HEK293 (cell line): ENCODE measurements at regions not wholly inside any gene's neighbourhood (a gene's known extent, or its start where the extent isn't known, plus 50 kb on each side); places are given as distances from the start of the nearest gene placed in this dataset.

Experiments used
- CTCF ChIA-PET: fragments of 350-600 bp; formaldehyde crosslinking; extraction: SDS; loops from one replicate; lab custom pipeline; 2021; ENCODE audit warnings: antibody characterized with exemption; lab: Yijun Ruan, JAX
- POLR2A ChIA-PET: fragments of 300-600 bp; formaldehyde crosslinking; extraction: SDS; loops from one replicate; lab custom pipeline; 2020; ENCODE audit warnings: antibody characterized with exemption, inconsistent platforms; lab: Yijun Ruan, JAX
- H3K27ac ChIP-seq: fragments of 200-500 bp; sonication (Bioruptor generic); 2 replicates; pipeline ENCODE4 v1.5.1; 2014; ENCODE audit warnings: low read depth, low read length, control low read depth, inconsistent platforms; ENCODE audit errors: extremely low read depth
- H3K36me3 ChIP-seq, 2 experiments: fragments of 200-500 bp in 1 of 2; sonication (Bioruptor generic) in 1 of 2; 1 replicate in 1 of 2; 2 replicates in 1 of 2; pipeline ENCODE4 v1.5.1; 2014 to 2017; ENCODE audit warnings: inconsistent platforms in 2 of 2, low read length in 2 of 2; ENCODE audit not compliant: control insufficient read depth in 2 of 2, insufficient read depth in 1 of 2
- H3K4me1 ChIP-seq: fragments of 200-500 bp; sonication (Bioruptor generic); 2 replicates; pipeline ENCODE4 v1.5.1; 2014; ENCODE audit warnings: mild to moderate bottlenecking, low read length, inconsistent platforms; ENCODE audit not compliant: control insufficient read depth, insufficient read depth
- H3K4me3 ChIP-seq: 2 replicates; pipeline ENCODE4 v1.5.1; 2011; ENCODE audit warnings: low read depth, mild to moderate bottlenecking, control low read depth, low read length, moderate library complexity
- H3K9me3 ChIP-seq: fragments of 200-500 bp; sonication (Bioruptor generic); 2 replicates; pipeline ENCODE4 v1.5.1; 2014; ENCODE audit warnings: low read depth, low read length, inconsistent platforms; ENCODE audit not compliant: control insufficient read depth, insufficient read depth
- BCL11B ChIP-seq: fragments of 450-650 bp; formaldehyde crosslinking; IDR thresholded peaks from 2 replicates; pipeline ENCODE4 v1.5.1; 2016; ENCODE audit warnings: low read depth, missing biosample characterization, missing genetic modification characterization
- FEZF1 ChIP-seq: fragments of 450-650 bp; formaldehyde crosslinking; IDR thresholded peaks from 2 replicates; pipeline ENCODE4 v1.5.1; 2016; ENCODE audit warnings: missing biosample characterization, missing genetic modification characterization
- HOXC10 ChIP-seq: sonication (generic); formaldehyde crosslinking; IDR thresholded peaks from 2 replicates; pipeline ENCODE4 v1.8.1; 2023; ENCODE audit warnings: mild to moderate bottlenecking, missing genetic modification reagents
- SP3 ChIP-seq: fragments of 450-650 bp; formaldehyde crosslinking; IDR thresholded peaks from 2 replicates; pipeline ENCODE4 v1.5.1; 2016; ENCODE audit warnings: missing biosample characterization, missing genetic modification characterization
- ZFP37 ChIP-seq: fragments of 450-650 bp; formaldehyde crosslinking; IDR thresholded peaks from 2 replicates; pipeline ENCODE4 v1.5.1; 2016; ENCODE audit warnings: missing biosample characterization, missing genetic modification characterization
- ZFP69B ChIP-seq: fragments of 450-650 bp; formaldehyde crosslinking; IDR thresholded peaks from 2 replicates; pipeline ENCODE4 v1.5.1; 2016; ENCODE audit warnings: missing biosample characterization, missing genetic modification characterization
- ZNF114 ChIP-seq: fragments of 450-650 bp; formaldehyde crosslinking; IDR thresholded peaks from 2 replicates; pipeline ENCODE4 v1.5.0; 2017; ENCODE audit warnings: missing biosample characterization, missing genetic modification characterization
- ZNF221 ChIP-seq: fragments of 450-650 bp; formaldehyde crosslinking; IDR thresholded peaks from 2 replicates; pipeline ENCODE4 v1.5.1; 2017; ENCODE audit warnings: missing biosample characterization, missing genetic modification characterization, borderline replicate concordance
- ZNF266 ChIP-seq: fragments of 450-650 bp; formaldehyde crosslinking; IDR thresholded peaks from 2 replicates; pipeline ENCODE4 v1.5.1; 2016; ENCODE audit warnings: missing biosample characterization, missing genetic modification characterization, low read depth
- ZNF48 ChIP-seq: fragments of 450-650 bp; formaldehyde crosslinking; IDR thresholded peaks from 2 replicates; pipeline ENCODE4 v1.5.1; 2016; ENCODE audit warnings: missing biosample characterization, missing genetic modification characterization
- ZNF544 ChIP-seq: fragments of 450-650 bp; formaldehyde crosslinking; IDR thresholded peaks from 2 replicates; pipeline ENCODE4 v1.5.0; 2017; ENCODE audit warnings: missing biosample characterization, missing genetic modification characterization
- ZNF558 ChIP-seq: fragments of 450-650 bp; formaldehyde crosslinking; IDR thresholded peaks from 2 replicates; pipeline ENCODE4 v1.5.1; 2016; ENCODE audit warnings: missing biosample characterization, missing genetic modification characterization
- ZNF654 ChIP-seq: fragments of 450-650 bp; formaldehyde crosslinking; IDR thresholded peaks from 2 replicates; pipeline ENCODE4 v1.5.1; 2016; ENCODE audit warnings: low read depth, missing biosample characterization, missing genetic modification characterization
- ZNF791 ChIP-seq: fragments of 450-650 bp; formaldehyde crosslinking; IDR thresholded peaks from 2 replicates; pipeline ENCODE4 v1.5.1; 2016; ENCODE audit warnings: missing biosample characterization, missing genetic modification characterization
- TF ChIP-seq, protein P1 (sequence below): sonication (generic); formaldehyde crosslinking; IDR thresholded peaks from 2 replicates; pipeline ENCODE4 v1.8.1; 2022; ENCODE audit warnings: mild to moderate bottlenecking, moderate library complexity, missing genetic modification reagents
- TF ChIP-seq, protein P2 (sequence below): fragments of 450-650 bp; formaldehyde crosslinking; IDR thresholded peaks from 2 replicates; pipeline ENCODE4 v1.5.1; 2016; ENCODE audit warnings: missing biosample characterization, missing genetic modification characterization
- TF ChIP-seq, protein P3 (sequence below): fragments of 450-650 bp; formaldehyde crosslinking; IDR thresholded peaks from 2 replicates; pipeline ENCODE4 v1.5.1; 2016; ENCODE audit warnings: missing biosample characterization, missing genetic modification characterization
- TF ChIP-seq, protein P4 (sequence below): fragments of 450-650 bp; formaldehyde crosslinking; IDR thresholded peaks from 2 replicates; pipeline ENCODE4 v1.5.1; 2016; ENCODE audit warnings: missing biosample characterization, missing genetic modification characterization
- TF ChIP-seq, protein P5 (sequence below): fragments of 450-650 bp; formaldehyde crosslinking; IDR thresholded peaks from 2 replicates; pipeline ENCODE4 v1.5.1; 2016; ENCODE audit warnings: missing biosample characterization, missing genetic modification characterization
- TF ChIP-seq, protein P6 (sequence below): fragments of 450-650 bp; formaldehyde crosslinking; IDR thresholded peaks from 2 replicates; pipeline ENCODE4 v1.5.1; 2017; ENCODE audit warnings: missing biosample characterization, missing genetic modification characterization

DNA sequence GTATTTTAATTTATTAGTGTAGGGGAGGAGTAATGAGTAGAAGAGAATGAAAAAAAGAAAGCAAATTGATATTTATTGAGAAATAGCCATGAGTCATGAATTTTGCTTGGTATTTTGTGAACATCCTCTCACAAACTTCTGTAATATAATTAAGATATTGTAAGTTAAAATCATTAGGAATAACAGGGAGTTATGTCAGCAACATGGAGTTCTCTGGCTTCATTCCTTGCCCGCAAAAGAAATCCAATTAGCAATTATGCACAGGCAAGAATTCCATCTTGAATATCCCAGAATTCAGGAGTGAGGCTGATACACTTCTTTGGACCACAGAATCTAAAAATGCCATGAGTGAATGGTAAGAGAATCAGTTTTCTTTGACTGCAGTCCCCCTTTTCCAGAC is 94.3 kb upstream of the PTHLH start:
- ChIA-PET CTCF (no interaction called here), POLR2A (no interaction called here)
- Histone ChIP-seq H3K27ac (no peak overlapping the region), H3K4me3 (no peak overlapping the region), H3K4me1 (no peaks in the 10 kb centered on the region), H3K36me3 (no peaks in the 10 kb centered on the region), H3K9me3 (no peaks in the 10 kb centered on the region)
- TF ChIP-seq, protein P1, sequence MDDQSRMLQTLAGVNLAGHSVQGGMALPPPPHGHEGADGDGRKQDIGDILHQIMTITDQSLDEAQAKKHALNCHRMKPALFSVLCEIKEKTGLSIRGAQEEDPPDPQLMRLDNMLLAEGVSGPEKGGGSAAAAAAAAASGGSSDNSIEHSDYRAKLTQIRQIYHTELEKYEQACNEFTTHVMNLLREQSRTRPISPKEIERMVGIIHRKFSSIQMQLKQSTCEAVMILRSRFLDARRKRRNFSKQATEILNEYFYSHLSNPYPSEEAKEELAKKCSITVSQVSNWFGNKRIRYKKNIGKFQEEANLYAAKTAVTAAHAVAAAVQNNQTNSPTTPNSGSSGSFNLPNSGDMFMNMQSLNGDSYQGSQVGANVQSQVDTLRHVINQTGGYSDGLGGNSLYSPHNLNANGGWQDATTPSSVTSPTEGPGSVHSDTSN (CRISPR knock-in tag), result no peak
- no peak for TF ChIP-seq FEZF1
- TF ChIP-seq HOXC10 (CRISPR knock-in tag), result no peak
- TF ChIP-seq ZNF114 (tag by site-specific recombination), result no peak
- TF ChIP-seq ZNF791 (tag by site-specific recombination), result no peak
- TF ChIP-seq ZNF48 (tag by site-specific recombination), result no peak
- TF ChIP-seq, protein P2, sequence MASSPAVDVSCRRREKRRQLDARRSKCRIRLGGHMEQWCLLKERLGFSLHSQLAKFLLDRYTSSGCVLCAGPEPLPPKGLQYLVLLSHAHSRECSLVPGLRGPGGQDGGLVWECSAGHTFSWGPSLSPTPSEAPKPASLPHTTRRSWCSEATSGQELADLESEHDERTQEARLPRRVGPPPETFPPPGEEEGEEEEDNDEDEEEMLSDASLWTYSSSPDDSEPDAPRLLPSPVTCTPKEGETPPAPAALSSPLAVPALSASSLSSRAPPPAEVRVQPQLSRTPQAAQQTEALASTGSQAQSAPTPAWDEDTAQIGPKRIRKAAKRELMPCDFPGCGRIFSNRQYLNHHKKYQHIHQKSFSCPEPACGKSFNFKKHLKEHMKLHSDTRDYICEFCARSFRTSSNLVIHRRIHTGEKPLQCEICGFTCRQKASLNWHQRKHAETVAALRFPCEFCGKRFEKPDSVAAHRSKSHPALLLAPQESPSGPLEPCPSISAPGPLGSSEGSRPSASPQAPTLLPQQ (tag by site-specific recombination), result no peak
- no peak for TF ChIP-seq SP3
- no peak for TF ChIP-seq ZNF266 (tag by site-specific recombination)
- TF ChIP-seq, protein P3, sequence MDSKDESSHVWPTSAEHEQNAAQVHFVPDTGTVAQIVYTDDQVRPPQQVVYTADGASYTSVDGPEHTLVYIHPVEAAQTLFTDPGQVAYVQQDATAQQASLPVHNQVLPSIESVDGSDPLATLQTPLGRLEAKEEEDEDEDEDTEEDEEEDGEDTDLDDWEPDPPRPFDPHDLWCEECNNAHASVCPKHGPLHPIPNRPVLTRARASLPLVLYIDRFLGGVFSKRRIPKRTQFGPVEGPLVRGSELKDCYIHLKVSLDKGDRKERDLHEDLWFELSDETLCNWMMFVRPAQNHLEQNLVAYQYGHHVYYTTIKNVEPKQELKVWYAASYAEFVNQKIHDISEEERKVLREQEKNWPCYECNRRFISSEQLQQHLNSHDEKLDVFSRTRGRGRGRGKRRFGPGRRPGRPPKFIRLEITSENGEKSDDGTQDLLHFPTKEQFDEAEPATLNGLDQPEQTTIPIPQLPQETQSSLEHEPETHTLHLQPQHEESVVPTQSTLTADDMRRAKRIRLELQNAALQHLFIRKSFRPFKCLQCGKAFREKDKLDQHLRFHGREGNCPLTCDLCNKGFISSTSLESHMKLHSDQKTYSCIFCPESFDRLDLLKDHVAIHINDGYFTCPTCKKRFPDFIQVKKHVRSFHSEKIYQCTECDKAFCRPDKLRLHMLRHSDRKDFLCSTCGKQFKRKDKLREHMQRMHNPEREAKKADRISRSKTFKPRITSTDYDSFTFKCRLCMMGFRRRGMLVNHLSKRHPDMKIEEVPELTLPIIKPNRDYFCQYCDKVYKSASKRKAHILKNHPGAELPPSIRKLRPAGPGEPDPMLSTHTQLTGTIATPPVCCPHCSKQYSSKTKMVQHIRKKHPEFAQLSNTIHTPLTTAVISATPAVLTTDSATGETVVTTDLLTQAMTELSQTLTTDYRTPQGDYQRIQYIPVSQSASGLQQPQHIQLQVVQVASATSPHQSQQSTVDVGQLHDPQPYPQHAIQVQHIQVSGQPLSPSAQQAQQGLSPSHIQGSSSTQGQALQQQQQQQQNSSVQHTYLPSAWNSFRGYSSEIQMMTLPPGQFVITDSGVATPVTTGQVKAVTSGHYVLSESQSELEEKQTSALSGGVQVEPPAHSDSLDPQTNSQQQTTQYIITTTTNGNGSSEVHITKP (tag by site-specific recombination), result no peak
- no peak for TF ChIP-seq BCL11B (tag by site-specific recombination)
- TF ChIP-seq ZFP69B (tag by site-specific recombination), result no peak
- TF ChIP-seq, protein P4, sequence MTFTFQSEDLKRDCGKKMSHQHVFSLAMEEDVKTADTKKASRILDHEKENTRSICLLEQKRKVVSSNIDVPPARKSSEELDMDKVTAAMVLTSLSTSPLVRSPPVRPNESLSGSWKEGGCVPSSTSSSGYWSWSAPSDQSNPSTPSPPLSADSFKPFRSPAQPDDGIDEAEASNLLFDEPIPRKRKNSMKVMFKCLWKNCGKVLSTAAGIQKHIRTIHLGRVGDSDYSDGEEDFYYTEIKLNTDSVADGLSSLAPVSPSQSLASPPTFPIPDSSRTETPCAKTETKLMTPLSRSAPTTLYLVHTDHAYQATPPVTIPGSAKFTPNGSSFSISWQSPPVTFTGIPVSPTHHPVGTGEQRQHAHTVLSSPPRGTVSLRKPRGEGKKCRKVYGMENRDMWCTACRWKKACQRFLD, result no peak

DNA sequence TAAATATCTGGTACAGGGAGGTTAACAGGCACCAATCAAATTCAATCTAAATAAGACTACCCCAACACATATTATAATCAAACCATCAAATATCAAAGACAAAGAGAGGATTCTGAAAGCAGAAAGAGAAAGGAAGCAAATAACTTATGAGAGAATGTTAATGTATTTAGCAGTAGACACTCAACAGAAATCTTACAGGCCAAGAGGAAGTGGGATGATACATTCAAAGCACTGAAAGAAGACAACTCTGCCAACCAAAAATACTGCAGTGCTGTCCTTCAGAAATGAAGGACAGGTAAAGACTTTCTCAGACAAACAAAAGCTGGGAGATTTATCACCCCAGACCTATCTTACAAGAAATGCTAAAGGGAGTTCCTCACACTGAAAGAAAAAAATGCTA is 95.9 kb upstream of the PTHLH start:
- ChIA-PET POLR2A (no interaction called here), CTCF (interaction anchor here (0.7 kb wide), 1 partner anchor 11 kb away, joined by 3 read pairs; no protein-coding TSS in a partner anchor)
- H3K4me1 ChIP-seq, result no peaks in the 10 kb centered on the region
- H3K9me3 ChIP-seq, result no peaks in the 10 kb centered on the region
- no peak overlapping the region for H3K4me3 ChIP-seq
- H3K27ac ChIP-seq, result no peak overlapping the region
- no peaks in the 10 kb centered on the region for H3K36me3 ChIP-seq
- TF ChIP-seq ZNF544 (tag by site-specific recombination), result no peak
- no peak for TF ChIP-seq ZNF654
- no peak for TF ChIP-seq ZNF558 (tag by site-specific recombination)
- no peak for TF ChIP-seq ZNF266 (tag by site-specific recombination)
- TF ChIP-seq, protein P5, sequence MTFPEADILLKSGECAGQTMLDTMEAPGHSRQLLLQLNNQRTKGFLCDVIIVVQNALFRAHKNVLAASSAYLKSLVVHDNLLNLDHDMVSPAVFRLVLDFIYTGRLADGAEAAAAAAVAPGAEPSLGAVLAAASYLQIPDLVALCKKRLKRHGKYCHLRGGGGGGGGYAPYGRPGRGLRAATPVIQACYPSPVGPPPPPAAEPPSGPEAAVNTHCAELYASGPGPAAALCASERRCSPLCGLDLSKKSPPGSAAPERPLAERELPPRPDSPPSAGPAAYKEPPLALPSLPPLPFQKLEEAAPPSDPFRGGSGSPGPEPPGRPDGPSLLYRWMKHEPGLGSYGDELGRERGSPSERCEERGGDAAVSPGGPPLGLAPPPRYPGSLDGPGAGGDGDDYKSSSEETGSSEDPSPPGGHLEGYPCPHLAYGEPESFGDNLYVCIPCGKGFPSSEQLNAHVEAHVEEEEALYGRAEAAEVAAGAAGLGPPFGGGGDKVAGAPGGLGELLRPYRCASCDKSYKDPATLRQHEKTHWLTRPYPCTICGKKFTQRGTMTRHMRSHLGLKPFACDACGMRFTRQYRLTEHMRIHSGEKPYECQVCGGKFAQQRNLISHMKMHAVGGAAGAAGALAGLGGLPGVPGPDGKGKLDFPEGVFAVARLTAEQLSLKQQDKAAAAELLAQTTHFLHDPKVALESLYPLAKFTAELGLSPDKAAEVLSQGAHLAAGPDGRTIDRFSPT (tag by site-specific recombination), result no peak
- no peak for TF ChIP-seq ZFP37 (tag by site-specific recombination)
- TF ChIP-seq, protein P6, sequence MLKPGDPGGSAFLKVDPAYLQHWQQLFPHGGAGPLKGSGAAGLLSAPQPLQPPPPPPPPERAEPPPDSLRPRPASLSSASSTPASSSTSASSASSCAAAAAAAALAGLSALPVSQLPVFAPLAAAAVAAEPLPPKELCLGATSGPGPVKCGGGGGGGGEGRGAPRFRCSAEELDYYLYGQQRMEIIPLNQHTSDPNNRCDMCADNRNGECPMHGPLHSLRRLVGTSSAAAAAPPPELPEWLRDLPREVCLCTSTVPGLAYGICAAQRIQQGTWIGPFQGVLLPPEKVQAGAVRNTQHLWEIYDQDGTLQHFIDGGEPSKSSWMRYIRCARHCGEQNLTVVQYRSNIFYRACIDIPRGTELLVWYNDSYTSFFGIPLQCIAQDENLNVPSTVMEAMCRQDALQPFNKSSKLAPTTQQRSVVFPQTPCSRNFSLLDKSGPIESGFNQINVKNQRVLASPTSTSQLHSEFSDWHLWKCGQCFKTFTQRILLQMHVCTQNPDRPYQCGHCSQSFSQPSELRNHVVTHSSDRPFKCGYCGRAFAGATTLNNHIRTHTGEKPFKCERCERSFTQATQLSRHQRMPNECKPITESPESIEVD (tag by site-specific recombination), result no peak
- no peak for TF ChIP-seq ZNF221 (tag by site-specific recombination)
